ENCODE measurements at regions not wholly inside any gene's neighbourhood (a gene's known extent, or its start where the extent isn't known, plus 50 kb on each side); places are given as distances from the start of the nearest gene placed in this dataset.

DNA sequence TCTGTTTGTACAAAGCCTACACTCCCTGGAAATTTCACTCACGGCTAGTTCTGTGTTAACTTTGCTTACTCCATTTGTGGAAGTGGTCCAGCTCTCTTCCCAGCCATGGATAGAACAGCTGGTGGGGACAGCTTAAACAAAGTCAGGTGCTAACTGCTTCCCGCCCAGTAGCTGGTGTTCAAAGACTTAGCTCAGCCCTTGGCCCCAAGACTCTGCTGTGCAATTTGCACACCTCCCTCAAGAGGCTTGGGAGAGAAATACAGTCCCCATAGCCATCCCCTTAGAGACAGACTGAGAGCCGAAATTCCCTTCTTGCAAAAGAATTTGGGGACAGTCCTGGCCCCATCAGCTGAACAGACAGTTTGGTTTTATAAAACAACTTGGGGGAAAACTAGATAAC is 73.8 kb upstream of the RAI14 start:
- Histone ChIP-seq H3K9me3 (ENCODE audit: control insufficient read depth in 2 of 3, insufficient read depth in 1 of 3, low read length in 3 of 3) (peaks cover 0 to 6% (median 0%) of the 10 kb centered on the region in 3 donors), H3K36me3 (ENCODE audit: control insufficient read depth in 2 of 3, insufficient read depth in 3 of 3, low read length in 3 of 3) (no peaks in the 10 kb centered on the region), H3K27me3 (ENCODE audit: control insufficient read depth, insufficient read depth, low read length) (no peaks in the 10 kb centered on the region), H3K4me3 (ENCODE audit: low read length in 3 of 3) (no peak overlapping the region), H3K27ac (ENCODE audit: low read depth in 2 of 2, low read length in 2 of 2) (no peak overlapping the region), H3K9ac (ENCODE audit: low read length in 3 of 3) (no peak overlapping the region), H3K4me1 (ENCODE audit: control insufficient read depth in 2 of 3, insufficient read depth in 2 of 3, low read depth in 1 of 3, low read length in 3 of 3) (no peaks in the 10 kb centered on the region)
- intact Hi-C loops (cut with DNase I) = no loop called here
- TF ChIP-seq, protein P1, sequence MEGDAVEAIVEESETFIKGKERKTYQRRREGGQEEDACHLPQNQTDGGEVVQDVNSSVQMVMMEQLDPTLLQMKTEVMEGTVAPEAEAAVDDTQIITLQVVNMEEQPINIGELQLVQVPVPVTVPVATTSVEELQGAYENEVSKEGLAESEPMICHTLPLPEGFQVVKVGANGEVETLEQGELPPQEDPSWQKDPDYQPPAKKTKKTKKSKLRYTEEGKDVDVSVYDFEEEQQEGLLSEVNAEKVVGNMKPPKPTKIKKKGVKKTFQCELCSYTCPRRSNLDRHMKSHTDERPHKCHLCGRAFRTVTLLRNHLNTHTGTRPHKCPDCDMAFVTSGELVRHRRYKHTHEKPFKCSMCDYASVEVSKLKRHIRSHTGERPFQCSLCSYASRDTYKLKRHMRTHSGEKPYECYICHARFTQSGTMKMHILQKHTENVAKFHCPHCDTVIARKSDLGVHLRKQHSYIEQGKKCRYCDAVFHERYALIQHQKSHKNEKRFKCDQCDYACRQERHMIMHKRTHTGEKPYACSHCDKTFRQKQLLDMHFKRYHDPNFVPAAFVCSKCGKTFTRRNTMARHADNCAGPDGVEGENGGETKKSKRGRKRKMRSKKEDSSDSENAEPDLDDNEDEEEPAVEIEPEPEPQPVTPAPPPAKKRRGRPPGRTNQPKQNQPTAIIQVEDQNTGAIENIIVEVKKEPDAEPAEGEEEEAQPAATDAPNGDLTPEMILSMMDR (IDR thresholded peaks at IDR 0.05; ENCODE audit: borderline replicate concordance, extremely low read depth, insufficient read depth) = no peak
- DNase-seq (no peak), FAIRE-seq (no peak)

DNA sequence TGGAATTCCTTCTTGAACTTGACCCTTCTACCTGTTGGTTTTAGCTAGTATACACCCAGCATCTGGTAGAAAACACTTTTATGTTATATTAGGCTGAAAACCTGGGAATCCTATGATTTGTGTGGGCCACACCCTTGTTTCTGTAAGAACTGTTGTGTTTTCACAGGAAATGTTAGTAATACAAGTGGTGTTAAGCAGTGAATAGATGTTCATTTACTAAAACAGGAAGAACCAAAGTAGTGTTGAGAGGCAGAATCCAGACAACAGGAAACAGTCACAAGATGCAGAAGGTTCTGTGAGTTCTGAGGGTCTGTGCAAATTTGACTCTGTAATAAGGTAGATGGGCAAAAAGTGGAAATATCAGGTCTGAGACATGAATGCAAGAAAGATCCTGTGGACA is 73.0 kb upstream of the RAI14 start:
- no peaks in the 10 kb centered on the region for H3K36me3 ChIP-seq (ENCODE audit: control insufficient read depth in 2 of 3, insufficient read depth in 3 of 3, low read length in 3 of 3)
- H3K9ac ChIP-seq (ENCODE audit: low read length in 3 of 3) = no peak overlapping the region
- FAIRE-seq (no peak), DNase-seq (no peak)
- H3K27me3 ChIP-seq (ENCODE audit: control insufficient read depth, insufficient read depth, low read length) = no peaks in the 10 kb centered on the region
- TF ChIP-seq, protein P1 (IDR thresholded peaks at IDR 0.05; ENCODE audit: borderline replicate concordance, extremely low read depth, insufficient read depth) = no peak
- no peak overlapping the region for H3K27ac ChIP-seq (ENCODE audit: low read depth in 2 of 2, low read length in 2 of 2)
- H3K4me3 ChIP-seq (ENCODE audit: low read length in 3 of 3) = no peak overlapping the region
- H3K9me3 ChIP-seq (ENCODE audit: control insufficient read depth in 2 of 3, insufficient read depth in 1 of 3, low read length in 3 of 3) = peaks cover 0 to 6% (median 0%) of the 10 kb centered on the region in 3 donors
- intact Hi-C loops (cut with DNase I) = no loop called here
- no peaks in the 10 kb centered on the region for H3K4me1 ChIP-seq (ENCODE audit: control insufficient read depth in 2 of 3, insufficient read depth in 2 of 3, low read depth in 1 of 3, low read length in 3 of 3)

DNA sequence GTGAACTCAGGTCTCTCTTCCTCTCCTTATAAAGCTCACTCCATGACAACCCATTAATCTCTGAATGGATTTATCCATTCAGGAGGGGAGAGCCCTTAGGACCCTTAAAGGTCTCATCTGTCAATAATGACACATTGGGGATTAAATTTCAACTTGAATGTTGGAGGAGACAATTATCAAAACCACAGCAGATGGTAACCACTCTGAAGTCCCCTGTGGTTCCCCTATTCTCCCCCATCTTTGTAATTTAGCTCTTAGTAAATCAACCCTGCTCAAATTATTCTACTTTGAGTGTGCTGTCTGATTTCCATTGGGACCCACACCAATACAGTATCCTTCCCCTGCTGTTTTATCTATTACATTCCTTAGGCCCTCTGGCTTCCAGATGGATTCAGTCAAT is 72.0 kb upstream of the RAI14 start:
- H3K27ac ChIP-seq (ENCODE audit: low read depth in 2 of 2, low read length in 2 of 2) = no peak overlapping the region
- TF ChIP-seq, protein P1 (IDR thresholded peaks at IDR 0.05; ENCODE audit: borderline replicate concordance, extremely low read depth, insufficient read depth) = no peak
- H3K9me3 ChIP-seq (ENCODE audit: control insufficient read depth in 2 of 3, insufficient read depth in 1 of 3, low read length in 3 of 3) = peaks cover 0 to under 1% (median 0%) of the 10 kb centered on the region in 3 donors
- DNase-seq = no peak
- H3K4me1 ChIP-seq (ENCODE audit: control insufficient read depth in 2 of 3, insufficient read depth in 2 of 3, low read depth in 1 of 3, low read length in 3 of 3) = no peaks in the 10 kb centered on the region
- H3K9ac ChIP-seq (ENCODE audit: low read length in 3 of 3) = no peak overlapping the region
- no peak overlapping the region for H3K4me3 ChIP-seq (ENCODE audit: low read length in 3 of 3)
- H3K27me3 ChIP-seq (ENCODE audit: control insufficient read depth, insufficient read depth, low read length) = no peaks in the 10 kb centered on the region
- H3K36me3 ChIP-seq (ENCODE audit: control insufficient read depth in 2 of 3, insufficient read depth in 3 of 3, low read length in 3 of 3) = no peaks in the 10 kb centered on the region
- intact Hi-C loops (cut with DNase I) = no loop called here
- no peak for FAIRE-seq

DNA sequence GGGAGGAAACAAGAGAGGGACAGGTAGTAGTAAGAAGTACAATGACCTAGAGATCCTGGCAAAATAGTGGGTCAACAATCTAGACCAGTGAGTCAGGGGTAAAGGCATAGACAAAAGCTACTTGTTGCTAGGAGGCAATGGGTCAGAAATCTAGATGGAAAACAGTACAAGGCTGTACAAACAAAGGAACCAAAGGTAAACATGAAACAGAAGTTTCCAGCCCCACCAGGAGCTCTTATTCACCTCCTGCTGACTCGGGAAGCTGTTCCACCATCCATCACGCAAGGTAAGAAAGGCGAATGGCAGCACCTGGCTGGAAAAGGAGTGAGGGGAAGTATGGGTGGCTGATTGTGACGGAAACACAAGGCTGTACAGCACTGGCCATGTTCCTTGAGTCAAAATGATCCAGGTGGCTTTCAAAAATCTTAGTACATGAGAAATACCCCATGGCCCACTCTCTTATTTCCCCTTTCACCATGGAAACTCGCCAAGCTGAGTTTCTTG is 70.5 kb upstream of the RAI14 start:
- Histone ChIP-seq H3K4me1 (ENCODE audit: control insufficient read depth in 2 of 3, insufficient read depth in 2 of 3, low read depth in 1 of 3, low read length in 3 of 3) (no peaks in the 10 kb centered on the region), H3K4me3 (ENCODE audit: low read length in 3 of 3) (no peak overlapping the region), H3K27ac (ENCODE audit: low read depth in 2 of 2, low read length in 2 of 2) (no peak overlapping the region), H3K9ac (ENCODE audit: low read length in 3 of 3) (no peak overlapping the region), H3K36me3 (ENCODE audit: control insufficient read depth in 2 of 3, insufficient read depth in 3 of 3, low read length in 3 of 3) (no peaks in the 10 kb centered on the region), H3K27me3 (ENCODE audit: control insufficient read depth, insufficient read depth, low read length) (no peaks in the 10 kb centered on the region), H3K9me3 (ENCODE audit: control insufficient read depth in 2 of 3, insufficient read depth in 1 of 3, low read length in 3 of 3) (no peaks in the 10 kb centered on the region)
- DNase-seq = no peak
- intact Hi-C loops (cut with DNase I) = no loop called here
- TF ChIP-seq, protein P1 (IDR thresholded peaks at IDR 0.05; ENCODE audit: borderline replicate concordance, extremely low read depth, insufficient read depth) = no peak
- no peak for FAIRE-seq
